HG03571 (cell line): ENCODE measurements at regions not wholly inside any gene's neighbourhood (a gene's known extent, or its start where the extent isn't known, plus 50 kb on each side); places are given as distances from the start of the nearest gene placed in this dataset.
"Not testable (repeated sequence)": the region's sequence is repeated elsewhere in the genome, so short reads cannot be mapped to it uniquely, and the experiment has no call there.

Experiments
- ATAC-seq: cut with Tn5 transposase; IDR thresholded peaks from one replicate; pipeline ENCODE4 v1.9.1; 2021; ENCODE audit not compliant: unreplicated experiment

GRCh38 chr2:16100006-16100405, 159.7 kb downstream of the MYCN start:
- no peak for ATAC-seq

- no peak for ATAC-seq
Observed at GRCh38 chr2:16099326-16099725, 159.0 kb downstream of the MYCN start.

DNA sequence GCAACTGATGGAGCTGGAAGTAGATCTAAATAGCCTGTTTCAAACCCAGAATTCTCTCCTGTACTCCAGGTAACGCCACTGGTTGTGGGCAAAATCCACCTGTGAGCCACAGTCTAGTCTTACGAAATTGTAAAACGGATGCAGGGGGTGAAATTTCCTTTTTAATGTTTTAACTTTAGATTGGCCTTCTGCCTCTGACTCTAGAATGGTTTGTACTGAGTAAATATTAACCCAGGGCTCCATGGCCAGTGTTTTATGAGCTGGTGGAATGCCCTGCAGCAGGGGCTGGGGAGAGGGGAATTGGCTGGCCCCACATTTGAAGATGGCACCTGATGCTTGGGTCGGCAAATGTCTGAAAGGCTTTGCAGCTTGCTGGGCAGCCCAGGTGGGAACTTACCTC, 156.6 kb downstream of the MYCN start:
- no peak for ATAC-seq

- ATAC-seq = not testable (repeated sequence)
Observed at GRCh38 chr2:16095483-16095882, 155.1 kb downstream of the MYCN start.

GRCh38 chr2:16094811-16095210, 154.5 kb downstream of the MYCN start:
- ATAC-seq = no peak

DNA sequence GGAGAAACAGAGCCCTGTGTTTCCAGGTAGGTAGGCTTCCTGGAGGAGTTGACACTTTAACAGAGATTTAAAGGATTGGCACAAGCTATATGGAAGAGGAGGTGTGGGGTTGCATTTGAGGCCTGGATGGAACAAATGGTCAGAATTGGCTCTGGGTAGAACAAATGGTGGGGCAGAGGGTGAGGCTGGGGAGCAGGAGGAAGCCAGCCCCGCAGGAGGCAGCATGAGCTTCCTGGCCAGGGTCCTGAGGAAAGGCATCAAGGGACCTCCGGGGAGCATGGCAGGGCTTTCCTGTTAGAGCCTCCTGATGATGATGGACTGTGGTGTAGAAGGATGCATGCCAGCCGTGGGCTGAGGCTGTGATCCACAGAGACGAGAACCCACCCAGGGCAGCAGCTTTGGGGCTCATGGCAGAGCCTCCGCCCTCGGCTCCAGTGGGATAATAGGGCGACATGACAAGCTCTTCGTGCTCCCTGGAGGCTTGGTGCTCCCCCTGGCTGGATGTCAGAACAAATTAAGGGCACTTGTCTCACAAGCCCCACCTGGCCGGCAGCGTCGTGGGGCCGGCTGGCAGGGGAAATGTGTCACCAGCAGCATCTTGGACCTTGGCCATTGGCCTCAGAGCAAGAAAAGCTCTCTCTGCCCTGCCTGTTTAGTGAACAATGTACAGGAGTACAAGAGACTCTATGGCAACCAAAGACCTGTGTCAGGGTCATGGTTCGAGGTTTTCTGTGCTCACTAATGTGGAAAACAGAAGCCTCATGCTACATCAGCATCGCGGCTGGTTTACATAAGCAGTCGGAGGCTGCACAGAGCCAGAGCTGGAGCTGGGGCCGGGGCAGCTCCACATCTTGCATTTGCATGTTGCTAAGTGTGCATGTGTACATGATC, 153.5 kb downstream of the MYCN start:
- no peak for ATAC-seq

DNA sequence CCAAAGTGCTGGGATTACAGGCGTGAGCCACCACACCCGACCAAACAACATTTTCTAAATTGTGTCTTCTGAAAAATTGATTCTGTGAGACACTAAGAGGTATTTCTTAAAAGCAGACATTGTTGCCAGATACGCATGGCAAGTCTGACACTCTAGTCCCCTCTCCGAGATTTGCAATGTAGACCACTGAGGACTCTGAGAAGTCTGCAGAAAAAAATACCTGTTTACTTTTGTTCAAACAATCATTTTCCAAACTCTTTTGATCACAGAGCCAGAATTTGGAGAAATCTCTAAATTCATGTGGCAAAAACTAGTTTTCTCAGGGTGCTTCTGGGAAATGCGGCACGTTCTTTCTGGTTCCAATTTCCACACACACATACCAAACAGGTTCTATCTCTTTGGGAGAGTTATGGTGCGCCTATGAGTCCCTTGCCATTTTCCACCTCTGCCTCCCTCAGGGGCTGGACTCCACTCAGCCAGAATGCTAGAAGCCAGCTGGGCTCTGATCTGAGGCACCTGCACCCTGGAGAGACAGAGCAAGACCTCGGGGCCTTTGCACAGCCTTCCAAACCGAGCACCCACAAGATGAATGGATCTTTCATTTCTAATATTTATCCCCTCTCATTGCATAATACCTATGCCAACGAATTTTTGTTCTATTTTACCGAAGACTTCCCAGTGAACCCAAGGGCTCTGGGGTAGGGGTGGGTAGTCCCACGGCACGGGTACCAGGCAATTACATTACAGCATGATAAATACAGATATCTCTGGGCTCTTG, 152.7 kb downstream of the MYCN start:
- no peak for ATAC-seq

DNA sequence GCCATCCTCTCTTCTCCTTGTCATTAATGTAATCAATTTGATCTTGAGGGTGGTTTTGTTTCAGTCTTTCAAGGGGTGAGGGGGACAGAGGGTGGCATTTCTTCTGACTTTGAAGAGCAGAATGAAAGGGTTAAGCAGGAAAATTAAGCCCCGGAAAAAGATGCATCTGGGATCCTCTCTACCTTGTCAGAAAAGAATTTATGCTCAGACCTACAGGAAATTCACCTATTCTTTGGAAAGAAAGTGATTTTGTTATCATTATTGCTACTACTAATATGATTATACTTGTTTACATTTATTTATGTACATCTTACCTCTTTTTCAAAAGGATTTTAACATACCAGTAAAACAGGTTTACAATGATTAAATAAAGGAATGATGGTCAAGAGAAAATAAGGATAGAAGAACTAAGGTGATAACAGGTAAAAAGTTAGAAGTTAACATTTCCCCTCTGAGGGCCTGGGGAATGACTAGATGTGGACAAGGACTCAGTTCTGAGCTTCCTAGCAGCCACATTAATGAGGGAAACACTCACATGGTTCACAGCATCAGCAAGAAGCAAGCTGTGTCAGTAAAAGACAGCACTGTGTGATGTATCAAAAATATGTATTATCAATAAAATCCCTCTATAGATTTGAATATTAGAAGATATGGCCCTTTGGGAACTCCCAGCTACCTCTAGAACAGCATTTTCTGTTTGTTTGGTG, 151.4 kb downstream of the MYCN start:
- no peak for ATAC-seq

- no peak for ATAC-seq
Observed at GRCh38 chr2:16090650-16091575, 150.6 kb downstream of the MYCN start.

GRCh38 chr2:16089491-16089890, 149.1 kb downstream of the MYCN start:
- not testable (repeated sequence) for ATAC-seq

DNA sequence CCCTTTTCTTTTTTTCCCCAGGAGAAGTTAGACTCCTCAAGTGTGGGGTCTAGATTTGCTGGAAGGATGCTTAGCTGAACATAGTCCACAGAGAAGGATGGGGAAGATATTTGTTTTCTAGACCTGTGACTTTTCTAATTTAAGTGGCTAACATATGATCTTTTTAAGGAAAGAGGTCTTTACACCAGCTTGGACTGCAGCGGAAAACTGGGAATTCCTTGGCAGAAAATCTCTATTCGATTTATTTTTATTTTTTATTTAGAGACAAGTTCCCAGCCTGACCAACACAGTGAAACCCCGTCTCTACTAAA, 148.4 kb downstream of the MYCN start:
- no peak for ATAC-seq

DNA sequence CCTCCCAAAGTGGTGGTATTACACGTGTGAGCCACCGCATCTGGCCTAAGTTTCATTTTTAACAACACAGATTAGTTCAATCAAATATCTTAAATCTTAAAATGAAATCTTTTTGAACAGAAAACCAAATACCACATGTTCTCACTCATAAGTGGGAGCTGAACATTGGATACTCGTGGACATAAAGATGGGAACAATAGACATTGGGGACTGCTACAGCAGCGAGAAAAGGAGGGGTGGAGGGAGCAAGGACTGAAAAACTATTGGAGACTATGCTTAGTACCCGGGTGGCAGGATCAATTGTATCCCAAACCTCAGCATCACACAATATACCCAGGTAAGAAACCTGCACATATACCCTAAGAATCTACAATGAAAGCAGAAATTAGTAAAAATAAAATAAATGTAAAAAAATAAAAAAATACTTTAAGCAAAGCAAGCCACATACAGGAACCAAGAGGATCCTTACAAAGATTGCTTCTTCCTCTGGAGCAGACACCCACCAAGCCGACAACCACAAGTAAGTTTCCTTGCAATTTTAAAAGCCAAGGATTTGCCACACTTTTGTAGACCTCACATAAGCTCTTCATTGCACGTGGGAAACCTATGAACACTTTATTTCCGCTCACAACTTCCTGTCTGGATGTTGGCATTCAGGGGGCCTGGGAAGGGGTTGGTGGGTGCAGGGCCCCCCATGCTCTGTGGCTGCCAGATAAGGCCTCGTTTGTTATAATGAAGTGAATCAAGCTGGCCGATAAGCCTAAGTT, 147.9 kb downstream of the MYCN start:
- no peak for ATAC-seq

DNA sequence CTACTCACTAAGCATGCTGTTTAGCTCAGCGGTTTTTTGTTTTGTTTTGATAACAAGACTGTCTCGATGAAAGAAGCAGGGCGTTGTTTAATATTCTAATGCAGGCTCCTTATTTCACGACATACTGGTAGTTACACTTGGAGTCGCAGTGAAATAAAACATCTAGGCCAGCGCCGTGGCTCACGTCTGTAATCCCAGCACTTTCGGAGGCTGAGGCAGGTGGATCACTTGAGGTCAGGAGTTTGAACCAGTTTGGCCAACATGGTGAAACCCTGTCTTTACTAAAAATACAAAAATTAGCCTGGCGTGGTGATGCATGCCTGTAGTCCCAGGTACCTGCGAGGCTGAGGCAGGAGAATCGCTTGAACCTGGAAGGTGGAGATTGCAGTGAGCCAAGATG, 145.8 kb downstream of the MYCN start:
- ATAC-seq = not testable (repeated sequence)

- ATAC-seq = no peak
Observed at GRCh38 chr2:16085073-16085472, 144.7 kb downstream of the MYCN start.

DNA sequence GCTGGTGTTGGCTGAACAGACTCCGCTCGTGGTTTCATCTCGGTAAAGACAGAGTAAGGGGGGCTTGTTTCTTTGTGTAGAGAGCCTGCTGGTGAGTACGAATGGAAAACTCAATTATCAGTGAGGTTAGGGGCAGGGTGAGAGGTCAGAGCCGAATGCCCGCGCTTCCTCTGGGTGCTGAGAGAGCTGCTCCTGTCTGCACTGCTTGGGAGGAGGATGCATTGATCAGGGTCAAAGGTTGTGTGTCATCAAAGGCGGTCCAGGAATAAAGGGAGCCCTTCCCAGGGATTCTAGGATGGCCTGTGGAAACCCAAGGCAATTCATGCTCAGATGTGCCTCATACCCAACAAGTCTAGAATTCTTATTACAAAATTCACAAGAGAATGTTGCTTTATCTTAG, 143.9 kb downstream of the MYCN start:
- ATAC-seq = no peak

DNA sequence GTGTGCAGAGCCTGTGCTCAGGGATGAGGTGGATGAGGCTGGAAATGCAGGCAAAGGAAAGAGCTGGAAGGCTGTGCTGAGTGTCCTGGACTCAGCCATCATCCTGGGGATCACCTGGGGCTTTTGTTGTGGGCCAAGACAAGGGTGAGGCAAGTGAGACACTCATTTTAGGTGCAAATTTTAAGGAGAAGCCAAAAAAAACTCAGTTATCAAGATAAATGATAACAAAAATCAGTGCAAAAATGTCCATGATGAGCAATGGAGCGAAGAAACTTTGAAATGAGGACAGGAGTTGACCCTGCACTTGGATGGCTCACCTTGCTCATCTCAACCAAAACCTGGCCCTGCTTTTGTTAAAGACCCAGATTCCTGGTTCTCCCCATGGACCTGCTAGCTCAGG, 141.9 kb downstream of the MYCN start:
- ATAC-seq = no peak

DNA sequence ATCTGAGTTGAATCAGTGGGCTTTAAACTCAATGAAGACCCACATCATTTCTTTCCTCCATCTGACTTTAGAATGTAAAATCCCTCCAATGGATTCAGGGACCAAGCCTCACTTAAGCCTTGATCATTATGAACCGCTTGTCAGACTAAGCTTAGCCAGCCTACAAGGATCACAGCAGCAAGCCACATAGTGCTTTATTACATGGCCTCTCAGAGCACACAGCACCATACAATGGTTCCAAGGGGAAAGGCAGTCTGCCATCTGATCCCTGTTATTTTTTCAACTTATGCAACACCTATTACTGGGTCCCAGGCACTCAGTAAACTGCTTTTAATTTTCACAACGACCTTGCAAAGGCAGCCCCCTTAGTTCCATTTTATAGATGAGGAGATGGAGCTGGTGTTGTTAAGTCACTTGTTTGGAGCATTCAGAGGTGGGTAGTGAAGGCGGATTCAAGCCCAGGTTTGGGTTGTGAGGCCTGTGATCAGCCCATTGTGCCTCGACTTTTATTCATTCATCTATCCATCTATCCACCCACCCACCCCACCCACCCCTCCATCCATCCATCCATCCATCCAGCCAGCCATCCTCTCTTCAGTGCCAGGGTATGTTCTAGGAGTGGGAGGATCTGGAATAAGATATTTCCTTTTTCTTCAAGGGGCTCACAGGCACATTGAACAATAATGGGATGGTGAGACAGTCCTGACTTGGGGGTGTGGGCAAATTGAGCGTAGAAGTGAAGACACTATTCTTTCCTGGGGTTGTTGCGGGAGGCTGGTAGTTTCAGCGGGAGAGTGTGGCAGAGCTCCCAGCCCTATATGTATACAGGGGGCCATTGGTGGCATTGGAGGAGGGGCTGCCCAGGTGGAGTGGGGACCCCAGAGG, 141.2 kb downstream of the MYCN start:
- ATAC-seq = no peak

DNA sequence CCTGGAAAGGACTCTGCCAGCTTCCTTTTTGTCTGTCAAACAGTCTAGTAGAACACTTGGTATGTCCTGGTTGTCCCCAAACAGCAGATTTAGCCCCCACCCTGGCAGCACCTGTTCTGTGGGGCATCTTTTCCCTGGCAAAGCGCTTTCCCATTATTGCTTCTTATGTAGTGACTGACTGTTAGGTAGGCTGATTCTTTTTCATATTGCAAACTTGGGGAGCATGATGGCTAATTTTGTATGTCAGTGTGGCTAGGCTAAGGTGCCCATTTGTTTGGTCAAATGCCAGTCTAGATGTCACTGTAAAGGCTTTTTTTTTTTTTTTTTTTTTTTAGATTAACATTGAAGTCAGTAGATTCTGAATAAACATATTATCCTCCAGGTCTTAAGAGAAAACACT, 140.2 kb downstream of the MYCN start:
- ATAC-seq = no peak

GRCh38 chr2:16080071-16080470, 139.7 kb downstream of the MYCN start:
- ATAC-seq = no peak
